ENCODE measurements at regions not wholly inside any gene's neighbourhood (a gene's known extent, or its start where the extent isn't known, plus 50 kb on each side); places are given as distances from the start of the nearest gene placed in this dataset.

GRCh38 chrX:39971760-39972159 is 126.0 kb downstream of the BCOR start:
- TF ChIP-seq, protein P1, sequence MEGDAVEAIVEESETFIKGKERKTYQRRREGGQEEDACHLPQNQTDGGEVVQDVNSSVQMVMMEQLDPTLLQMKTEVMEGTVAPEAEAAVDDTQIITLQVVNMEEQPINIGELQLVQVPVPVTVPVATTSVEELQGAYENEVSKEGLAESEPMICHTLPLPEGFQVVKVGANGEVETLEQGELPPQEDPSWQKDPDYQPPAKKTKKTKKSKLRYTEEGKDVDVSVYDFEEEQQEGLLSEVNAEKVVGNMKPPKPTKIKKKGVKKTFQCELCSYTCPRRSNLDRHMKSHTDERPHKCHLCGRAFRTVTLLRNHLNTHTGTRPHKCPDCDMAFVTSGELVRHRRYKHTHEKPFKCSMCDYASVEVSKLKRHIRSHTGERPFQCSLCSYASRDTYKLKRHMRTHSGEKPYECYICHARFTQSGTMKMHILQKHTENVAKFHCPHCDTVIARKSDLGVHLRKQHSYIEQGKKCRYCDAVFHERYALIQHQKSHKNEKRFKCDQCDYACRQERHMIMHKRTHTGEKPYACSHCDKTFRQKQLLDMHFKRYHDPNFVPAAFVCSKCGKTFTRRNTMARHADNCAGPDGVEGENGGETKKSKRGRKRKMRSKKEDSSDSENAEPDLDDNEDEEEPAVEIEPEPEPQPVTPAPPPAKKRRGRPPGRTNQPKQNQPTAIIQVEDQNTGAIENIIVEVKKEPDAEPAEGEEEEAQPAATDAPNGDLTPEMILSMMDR (IDR thresholded peaks at IDR 0.05): no peak
- no peak for TF ChIP-seq POLR2A (IDR thresholded peaks at IDR 0.05)
- Histone ChIP-seq H3K9me3 (no peaks in the 10 kb centered on the region), H3K4me3 (no peak overlapping the region), H3K4me1 (no peaks in the 10 kb centered on the region), H3K27ac (no peak overlapping the region), H3K36me3 (no peaks in the 10 kb centered on the region), H3K27me3 (no peaks in the 10 kb centered on the region)
- intact Hi-C loops (cut with DNase I; ENCODE audit: low total_unique reads): no loop called here
- DNase-seq: no peak

DNA sequence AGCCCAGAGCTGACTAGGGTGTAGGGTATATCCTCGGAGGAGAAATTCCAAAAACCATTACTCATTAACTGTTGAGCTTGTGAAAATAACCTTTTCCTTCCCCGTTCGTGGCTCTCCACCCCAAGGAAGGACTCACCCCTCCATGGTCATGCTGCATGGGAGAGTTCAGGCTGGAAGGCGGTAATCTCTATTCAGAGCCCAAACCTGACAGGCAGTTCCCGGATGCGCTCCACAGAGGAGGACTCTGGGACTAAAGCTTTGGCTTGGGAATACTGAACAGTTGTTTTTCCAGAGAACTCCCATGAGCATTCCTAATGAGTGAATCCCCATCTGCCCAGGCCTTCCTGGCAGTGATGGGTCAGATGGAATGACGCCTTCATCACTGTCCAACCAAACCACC is 125.4 kb downstream of the BCOR start:
- H3K27me3 ChIP-seq: no peaks in the 10 kb centered on the region
- DNase-seq: no peak

GRCh38 chrX:39973810-39974209 is 123.9 kb downstream of the BCOR start:
- Histone ChIP-seq H3K4me3 (no peak overlapping the region), H3K27ac (no peak overlapping the region), H3K9me3 (no peaks in the 10 kb centered on the region), H3K4me1 (no peaks in the 10 kb centered on the region), H3K36me3 (no peaks in the 10 kb centered on the region), H3K27me3 (no peaks in the 10 kb centered on the region)
- intact Hi-C loops (cut with DNase I; ENCODE audit: low total_unique reads): no loop called here
- DNase-seq: no peak
- TF ChIP-seq, protein P1 (IDR thresholded peaks at IDR 0.05): no peak
- TF ChIP-seq POLR2A (IDR thresholded peaks at IDR 0.05): no peak

More for the DNA sequence above, 125.4 kb downstream of the BCOR start:
- Histone ChIP-seq H3K36me3 (no peaks in the 10 kb centered on the region), H3K4me1 (no peaks in the 10 kb centered on the region), H3K27ac (no peak overlapping the region), H3K4me3 (no peak overlapping the region), H3K9me3 (no peaks in the 10 kb centered on the region)
- TF ChIP-seq POLR2A (IDR thresholded peaks at IDR 0.05): no peak
- TF ChIP-seq, protein P1 (IDR thresholded peaks at IDR 0.05): no peak
- intact Hi-C loops (cut with DNase I; ENCODE audit: low total_unique reads): no loop called here

GRCh38 chrX:39974270-39974669 is 123.5 kb downstream of the BCOR start:
- Histone ChIP-seq H3K36me3 (no peaks in the 10 kb centered on the region), H3K27ac (no peak overlapping the region), H3K9me3 (no peaks in the 10 kb centered on the region), H3K4me1 (no peaks in the 10 kb centered on the region), H3K4me3 (no peak overlapping the region), H3K27me3 (no peaks in the 10 kb centered on the region)
- no peak for DNase-seq
- TF ChIP-seq POLR2A (IDR thresholded peaks at IDR 0.05): no peak
- TF ChIP-seq, protein P1 (IDR thresholded peaks at IDR 0.05): no peak
- intact Hi-C loops (cut with DNase I; ENCODE audit: low total_unique reads): no loop called here

DNA sequence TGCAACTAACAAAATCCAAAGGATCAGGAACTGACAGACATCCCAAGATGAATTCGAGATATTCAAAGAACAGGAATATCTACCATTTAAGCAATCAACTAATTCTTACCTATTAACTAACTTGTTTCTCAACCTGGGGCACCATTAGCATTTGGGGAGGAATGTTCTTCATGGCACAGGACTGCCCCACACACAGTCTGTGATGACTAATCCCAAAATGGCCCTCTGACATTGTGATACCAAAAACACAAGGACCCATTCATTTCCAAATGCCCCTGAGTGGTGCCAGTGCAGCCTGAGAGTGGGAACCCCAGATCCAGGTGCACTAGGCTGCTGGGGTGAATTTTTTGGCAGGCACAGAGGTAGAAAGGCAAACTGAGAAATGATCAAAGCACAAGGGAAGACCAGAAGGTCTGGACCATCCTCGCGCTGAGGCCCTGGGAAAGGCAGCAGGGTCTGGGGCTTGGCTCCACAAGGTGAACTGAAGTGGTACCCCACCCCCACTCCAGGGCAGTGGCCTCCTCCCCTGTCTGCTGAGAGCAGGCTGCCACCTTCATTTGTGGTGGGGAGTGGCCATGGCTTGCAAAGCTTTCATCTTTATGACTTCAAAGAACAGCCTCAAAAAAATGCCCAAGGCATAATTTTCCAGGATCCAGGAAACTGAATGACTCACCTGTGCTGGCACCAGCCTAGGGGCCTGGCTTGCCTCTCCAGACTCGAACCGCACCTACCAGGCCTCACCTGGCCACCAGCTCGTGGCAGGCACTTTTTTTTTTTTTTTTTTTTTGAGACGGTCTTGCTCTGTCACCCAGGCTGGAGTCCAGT is 122.4 kb downstream of the BCOR start:
- intact Hi-C loops (cut with DNase I; ENCODE audit: low total_unique reads): no loop called here
- Histone ChIP-seq H3K27me3 (no peaks in the 10 kb centered on the region), H3K4me3 (no peak overlapping the region), H3K4me1 (no peaks in the 10 kb centered on the region), H3K9me3 (no peaks in the 10 kb centered on the region), H3K27ac (no peak overlapping the region), H3K36me3 (no peaks in the 10 kb centered on the region)
- TF ChIP-seq POLR2A (IDR thresholded peaks at IDR 0.05): no peak
- TF ChIP-seq, protein P1 (IDR thresholded peaks at IDR 0.05): no peak
- no peak for DNase-seq

All from uterus (tissue), 3 donors.